Stimulated activated CD8-positive, alpha-beta memory T cell treated with anti-CD3 and anti-CD28 coated beads, Interleukin-15, amount 100 ng/mL, for 48 hours (primary cell): ENCODE measurements at regions not wholly inside any gene's neighbourhood (a gene's known extent, or its start where the extent isn't known, plus 50 kb on each side); places are given as distances from the start of the nearest gene placed in this dataset.

Source experiments
- DNase-seq, 2 donors: peaks; one replicate each; pipeline ENCODE4 v3.0.0-alpha.2; 2020; ENCODE audit warnings: low read depth in 2 of 2

GRCh38 chr20:2236256-2236655, 59.5 kb upstream of the TGM3 start:
- DNase-seq, result no peak

- no peak for DNase-seq
Measured at GRCh38 chr20:2237059-2237458, 58.7 kb upstream of the TGM3 start.

GRCh38 chr20:2238601-2239000, 57.2 kb upstream of the TGM3 start:
- DNase-seq, result no peak

DNA sequence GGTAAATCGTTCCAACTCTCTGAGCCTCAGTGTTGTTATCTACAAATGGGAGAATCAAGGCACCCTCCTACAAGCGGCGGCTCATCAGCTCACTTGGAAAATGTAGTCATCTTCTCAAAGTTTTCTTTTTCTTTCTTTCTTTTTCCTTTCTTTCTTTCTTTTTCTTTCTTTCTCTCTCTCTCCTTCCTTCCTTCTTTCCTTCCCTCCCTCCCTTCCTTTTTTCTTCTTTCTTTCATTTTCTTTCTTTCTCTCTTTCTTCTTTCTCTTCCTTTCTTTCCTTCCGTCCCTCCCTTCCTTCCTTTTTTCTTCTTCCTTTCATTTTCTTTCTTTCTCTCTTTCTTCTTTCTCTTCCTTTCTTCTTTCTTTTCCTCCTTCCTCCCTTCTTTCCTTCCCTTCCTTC, 55.0 kb upstream of the TGM3 start:
- no peak for DNase-seq

DNA sequence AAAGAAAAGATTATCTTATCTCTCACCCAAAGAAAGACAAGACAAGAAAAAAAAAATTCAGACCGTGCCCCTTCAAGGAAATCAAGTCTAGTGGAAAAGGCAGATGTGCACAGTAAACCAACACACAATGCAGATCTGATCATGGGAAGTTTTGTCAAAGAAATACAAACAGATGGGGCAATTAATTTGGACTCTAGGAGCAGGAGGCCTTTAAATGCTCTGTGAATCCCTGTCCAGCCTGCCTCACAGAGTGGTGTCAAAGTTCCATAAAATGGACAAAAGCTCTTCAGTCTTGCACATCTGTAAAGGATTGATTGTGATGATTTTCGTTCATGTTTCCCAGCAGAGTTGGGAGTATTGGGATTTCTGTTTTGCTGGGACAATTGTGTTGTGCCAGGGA, 53.1 kb upstream of the TGM3 start:
- DNase-seq, result no peak

GRCh38 chr20:2244523-2244922, 51.3 kb upstream of the TGM3 start:
- DNase-seq, result no peak

DNA sequence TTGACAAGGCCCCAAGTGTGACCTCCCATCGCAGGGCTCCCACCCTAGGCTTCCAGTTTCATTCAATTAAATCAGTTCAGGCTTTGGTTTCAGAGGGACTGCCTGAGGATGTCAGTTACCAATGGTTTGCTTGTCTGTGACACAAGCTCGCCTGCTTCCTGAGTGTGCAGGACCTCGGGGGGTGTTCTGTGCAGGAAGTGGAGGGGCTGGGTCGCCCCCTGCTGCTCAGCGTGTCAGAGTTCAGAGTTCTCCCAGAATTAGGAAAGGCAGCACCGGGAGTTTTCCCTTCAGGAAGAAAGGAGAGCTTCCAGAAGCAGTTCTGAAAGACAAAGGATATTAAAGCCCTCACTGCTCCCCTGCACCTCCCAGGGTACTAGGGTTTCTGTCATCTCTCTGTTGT, 50.8 kb upstream of the TGM3 start:
- DNase-seq, result no peak

DNA sequence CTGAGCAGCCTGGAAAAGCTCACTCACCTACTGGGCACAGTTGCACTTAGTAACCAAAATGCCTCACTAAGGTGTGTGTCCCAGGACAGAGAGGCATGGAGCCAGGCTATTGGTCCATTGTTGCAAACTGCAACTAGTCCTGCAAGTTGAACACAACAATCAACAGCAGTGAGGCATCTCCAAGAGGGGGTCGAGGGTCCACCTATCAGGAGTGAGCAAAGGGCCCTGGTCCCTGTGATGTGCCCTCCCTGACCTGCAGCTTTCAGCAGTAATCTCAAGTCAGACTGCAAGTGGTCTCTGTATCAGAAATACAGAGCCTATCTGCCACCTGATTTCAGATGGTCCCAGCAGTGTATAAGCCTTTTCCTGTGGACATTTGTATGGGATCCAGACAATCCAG, 50.2 kb upstream of the TGM3 start:
- no peak for DNase-seq
